ENCODE measurements at regions not wholly inside any gene's neighbourhood (a gene's known extent, or its start where the extent isn't known, plus 50 kb on each side); places are given as distances from the start of the nearest gene placed in this dataset.
A peak's percentile ranks its signal among the peaks of the same experiment; 100 is the strongest.

GRCh38 chr1:221336126-221336525 lies 405.8 kb downstream of the DUSP10 start:
- peak overlapping the region; percentile 29 for H3K27ac ChIP-seq
- no peak overlapping the region for H3K4me3 ChIP-seq
- no peak overlapping the region for H3K9ac ChIP-seq (ENCODE audit: low read depth in 2 of 2, low read length in 2 of 2)

GRCh38 chr1:221337106-221337505 lies 404.8 kb downstream of the DUSP10 start:
- intact Hi-C loops (cut with DNase I) = no loop called here
- TF ChIP-seq, protein P1, sequence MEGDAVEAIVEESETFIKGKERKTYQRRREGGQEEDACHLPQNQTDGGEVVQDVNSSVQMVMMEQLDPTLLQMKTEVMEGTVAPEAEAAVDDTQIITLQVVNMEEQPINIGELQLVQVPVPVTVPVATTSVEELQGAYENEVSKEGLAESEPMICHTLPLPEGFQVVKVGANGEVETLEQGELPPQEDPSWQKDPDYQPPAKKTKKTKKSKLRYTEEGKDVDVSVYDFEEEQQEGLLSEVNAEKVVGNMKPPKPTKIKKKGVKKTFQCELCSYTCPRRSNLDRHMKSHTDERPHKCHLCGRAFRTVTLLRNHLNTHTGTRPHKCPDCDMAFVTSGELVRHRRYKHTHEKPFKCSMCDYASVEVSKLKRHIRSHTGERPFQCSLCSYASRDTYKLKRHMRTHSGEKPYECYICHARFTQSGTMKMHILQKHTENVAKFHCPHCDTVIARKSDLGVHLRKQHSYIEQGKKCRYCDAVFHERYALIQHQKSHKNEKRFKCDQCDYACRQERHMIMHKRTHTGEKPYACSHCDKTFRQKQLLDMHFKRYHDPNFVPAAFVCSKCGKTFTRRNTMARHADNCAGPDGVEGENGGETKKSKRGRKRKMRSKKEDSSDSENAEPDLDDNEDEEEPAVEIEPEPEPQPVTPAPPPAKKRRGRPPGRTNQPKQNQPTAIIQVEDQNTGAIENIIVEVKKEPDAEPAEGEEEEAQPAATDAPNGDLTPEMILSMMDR (IDR thresholded peaks at IDR 0.05) = no peak

More at GRCh38 chr1:221336126-221336525, 405.8 kb downstream of the DUSP10 start:
- intact Hi-C loops (cut with DNase I) = no loop called here
- Histone ChIP-seq H3K36me3 (no peaks in the 10 kb centered on the region), H3K9me3 (no peaks in the 10 kb centered on the region), H3K27me3 (no peaks in the 10 kb centered on the region), H3K4me1 (no peaks in the 10 kb centered on the region)
- TF ChIP-seq, protein P1 (IDR thresholded peaks at IDR 0.05) = no peak
- DNase-seq = no peak

DNA sequence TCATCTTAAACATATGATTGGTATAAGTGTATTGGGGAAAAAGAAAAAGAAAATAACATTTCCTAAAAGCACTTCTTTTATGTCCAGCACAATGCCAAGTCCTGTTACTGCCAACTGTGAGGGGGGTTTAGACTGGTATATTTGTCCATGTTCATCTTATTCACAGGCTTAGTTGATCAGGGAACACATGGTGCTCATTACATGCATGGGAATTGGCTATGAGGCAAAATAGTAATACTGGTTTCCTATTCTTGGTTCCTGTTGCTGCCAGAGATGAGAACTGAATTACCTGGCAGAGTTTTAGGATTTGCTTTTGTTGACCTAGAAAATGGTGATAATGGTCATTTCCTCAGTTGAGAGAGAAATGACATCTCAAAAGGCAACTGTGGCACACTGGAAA lies 398.8 kb downstream of the DUSP10 start:
- Histone ChIP-seq H3K4me3 (no peak overlapping the region), H3K9me3 (no peaks in the 10 kb centered on the region), H3K27ac (no peak overlapping the region), H3K4me1 (no peaks in the 10 kb centered on the region), H3K27me3 (no peaks in the 10 kb centered on the region), H3K36me3 (no peaks in the 10 kb centered on the region), H3K9ac (ENCODE audit: low read depth in 2 of 2, low read length in 2 of 2) (no peak overlapping the region)
- TF ChIP-seq, protein P1 (IDR thresholded peaks at IDR 0.05) = no peak
- intact Hi-C loops (cut with DNase I) = no loop called here
- DNase-seq = no peak

More at GRCh38 chr1:221337106-221337505, 404.8 kb downstream of the DUSP10 start:
- H3K4me3 ChIP-seq = no peak overlapping the region
- H3K27me3 ChIP-seq = no peaks in the 10 kb centered on the region
- no peaks in the 10 kb centered on the region for H3K36me3 ChIP-seq
- no peak overlapping the region for H3K9ac ChIP-seq (ENCODE audit: low read depth in 2 of 2, low read length in 2 of 2)
- H3K27ac ChIP-seq = no peak overlapping the region
- DNase-seq = no peak
- no peaks in the 10 kb centered on the region for H3K4me1 ChIP-seq
- H3K9me3 ChIP-seq = no peaks in the 10 kb centered on the region

GRCh38 chr1:221343607-221344006 lies 398.3 kb downstream of the DUSP10 start:
- no peak for DNase-seq
- H3K9me3 ChIP-seq = no peaks in the 10 kb centered on the region

GRCh38 chr1:221344693-221345092 lies 397.2 kb downstream of the DUSP10 start:
- intact Hi-C loops (cut with DNase I) = no loop called here
- Histone ChIP-seq H3K9me3 (no peaks in the 10 kb centered on the region), H3K27me3 (no peaks in the 10 kb centered on the region), H3K4me1 (no peaks in the 10 kb centered on the region), H3K36me3 (no peaks in the 10 kb centered on the region), H3K27ac (no peak overlapping the region), H3K4me3 (no peak overlapping the region), H3K9ac (ENCODE audit: low read depth in 2 of 2, low read length in 2 of 2) (no peak overlapping the region)
- no peak for DNase-seq
- TF ChIP-seq, protein P1 (IDR thresholded peaks at IDR 0.05) = no peak

More at GRCh38 chr1:221343607-221344006, 398.3 kb downstream of the DUSP10 start:
- intact Hi-C loops (cut with DNase I) = no loop called here
- no peak overlapping the region for H3K4me3 ChIP-seq
- H3K4me1 ChIP-seq = no peaks in the 10 kb centered on the region
- TF ChIP-seq, protein P1 (IDR thresholded peaks at IDR 0.05) = no peak
- H3K9ac ChIP-seq (ENCODE audit: low read depth in 2 of 2, low read length in 2 of 2) = no peak overlapping the region
- no peaks in the 10 kb centered on the region for H3K27me3 ChIP-seq
- H3K36me3 ChIP-seq = no peaks in the 10 kb centered on the region
- H3K27ac ChIP-seq = no peak overlapping the region
